ENCODE measurements at regions not wholly inside any gene's neighbourhood (a gene's known extent, or its start where the extent isn't known, plus 50 kb on each side); places are given as distances from the start of the nearest gene placed in this dataset.

GRCh38 chr7:97466999-97467740, 264.7 kb upstream of the TAC1 start:
- Histone ChIP-seq H3K4me1 (ENCODE audit: insufficient read depth, low read length) (no peaks in the 10 kb centered on the region), H3K36me3 (replicated peaks in 1 of 2; ENCODE audit: control insufficient read depth in 1 of 2, insufficient read depth in 2 of 2, low read length in 2 of 2) (no peaks in the 10 kb centered on the region), H2AFZ (ENCODE audit: low read length) (no peak overlapping the region), H3K79me2 (ENCODE audit: insufficient read depth, low read length) (no peaks in the 10 kb centered on the region), H3K4me2 (ENCODE audit: low read depth, low read length) (no peak overlapping the region), H3K9me3 (ENCODE audit: low read length) (peaks cover 2% of the 10 kb centered on the region; the same call in 1 of the 2 replicates), H3K9ac (ENCODE audit: insufficient read depth, low read depth, low read length) (no peak overlapping the region), H4K20me1 (ENCODE audit: insufficient read depth, low read length) (no peaks in the 10 kb centered on the region), H3K4me3 (replicated peaks in 1 of 3; ENCODE audit: insufficient read depth in 1 of 3, low read depth in 2 of 3, low read length in 3 of 3) (no peak overlapping the region), H3K27me3 (ENCODE audit: control insufficient read depth in 1 of 2, insufficient read depth in 2 of 2, low read length in 2 of 2) (peaks cover 0 to 24% of the 10 kb centered on the region in 2 experiments; a peak in 2 of 5 replicates), H3K27ac (ENCODE audit: extremely low read length, insufficient read depth, low read length) (no peak overlapping the region)
- intact Hi-C loops (cut with micrococcal nuclease; ENCODE audit: unreplicated experiment): no loop called here
- TF ChIP-seq FOXK2 (IDR thresholded peaks at IDR 0.05) (no peak), ZMYM3 (CRISPR knock-in tag; IDR thresholded peaks at IDR 0.05) (no peak), MAFK (conservative IDR thresholded peaks at IDR 0.05 in 1 of 2, IDR thresholded peaks at IDR 0.05 in 1 of 2; ENCODE audit: low read length in 2 of 2) (no peak), HIC2 (CRISPR knock-in tag; IDR thresholded peaks at IDR 0.05; ENCODE audit: low read depth) (no peak), ZNF616 (CRISPR knock-in tag; IDR thresholded peaks at IDR 0.05; ENCODE audit: low read depth) (no peak), MXD4 (CRISPR knock-in tag; IDR thresholded peaks at IDR 0.05) (no peak), NCOA1 (CRISPR knock-in tag; IDR thresholded peaks at IDR 0.05) (no peak), MIXL1 (CRISPR knock-in tag; IDR thresholded peaks at IDR 0.05) (no peak)
- ATAC-seq: no peak
- in situ Hi-C loops (cut with HindIII; ENCODE audit: extremely low pct_ligation_motif_present, low pct_unique_long_range_greater_than_20kb): no loop called here
- no peak for DNase-seq (ENCODE audit: low spot score)
- FAIRE-seq: no peak
- no TSS peak for BruUV-seq (replicated peaks)
- POLR2A ChIA-PET: no interaction called here
- 3% methylated on average over 6 of the region's 6 CpGs for WGBS (ENCODE audit: low lambda C conversion rate)
- CTCF ChIA-PET (ENCODE audit: low intra/inter-chr PET ratio, low total read pairs): no interaction called here

Data from HepG2 (cell line).